Brain microvascular endothelial cell (primary cell): ENCODE measurements at regions not wholly inside any gene's neighbourhood (a gene's known extent, or its start where the extent isn't known, plus 50 kb on each side); places are given as distances from the start of the nearest gene placed in this dataset.

ENCODE experiments used
- DNase-seq: peaks from one replicate; pipeline ENCODE4 v3.0.0-alpha.2; 2020
- H3K27ac ChIP-seq: fragments of 250-450 bp; sonication (Bioruptor Pico); 2 replicates; pipeline ENCODE4 v1.5.1; 2020; ENCODE audit warnings: mild to moderate bottlenecking, moderate library complexity
- H3K27me3 ChIP-seq: fragments of 250-450 bp; sonication (Bioruptor Pico); replicated peaks from 2 replicates; pipeline ENCODE4 v1.5.1; 2020; ENCODE audit warnings: mild to moderate bottlenecking
- H3K36me3 ChIP-seq: fragments of 250-450 bp; sonication (Bioruptor Pico); replicated peaks from 2 replicates; pipeline ENCODE4 v1.5.1; 2020; ENCODE audit warnings: mild to moderate bottlenecking
- H3K4me3 ChIP-seq: 2 replicates; pipeline ENCODE4 v1.5.1; 2011; ENCODE audit warnings: low read depth, mild to moderate bottlenecking, control low read depth, low read length, moderate library complexity
- CTCF ChIP-seq: IDR thresholded peaks from 2 replicates; pipeline ENCODE4 v1.5.1; 2011; ENCODE audit warnings: low read depth, mild to moderate bottlenecking, moderate library complexity, low read length, control low read depth, inconsistent platforms; ENCODE audit errors: missing control alignments
- in situ Hi-C: cut with HindIII; loops from 2 replicates; pipeline ENCODE4 v1.10.0; 2017; ENCODE audit warnings: low sequenced_read_pairs, low pct_ligation_motif_present

GRCh38 chr1:54497338-54497737, 50.7 kb upstream of the ACOT11 start:
- peaks cover 18% of the 10 kb centered on the region for H3K27me3 ChIP-seq
- in situ Hi-C loops, result loop anchor here (25.0 kb wide), 1 partner anchor 210 kb away; no protein-coding TSS in a partner anchor
- no peak overlapping the region for H3K4me3 ChIP-seq
- H3K27ac ChIP-seq, result no peak overlapping the region
- H3K36me3 ChIP-seq, result no peaks in the 10 kb centered on the region
- DNase-seq, result no peak
- no peak for TF ChIP-seq CTCF

GRCh38 chr1:54495954-54496353, 52.1 kb upstream of the ACOT11 start:
- H3K27me3 ChIP-seq, result peaks cover 14% of the 10 kb centered on the region

GRCh38 chr1:54493608-54494007, 54.4 kb upstream of the ACOT11 start:
- peak; percentile 14 for DNase-seq
- in situ Hi-C loops, result loop anchor here (25.0 kb wide), 1 partner anchor 206 kb away; no protein-coding TSS in a partner anchor
- peaks cover 2% of the 10 kb centered on the region for H3K27me3 ChIP-seq

More at GRCh38 chr1:54495954-54496353, 52.1 kb upstream of the ACOT11 start:
- in situ Hi-C loops, result loop anchor here (25.0 kb wide), 1 partner anchor 209 kb away; no protein-coding TSS in a partner anchor
- DNase-seq, result no peak
- Histone ChIP-seq H3K27ac (no peak overlapping the region), H3K36me3 (no peaks in the 10 kb centered on the region), H3K4me3 (no peak overlapping the region)
- TF ChIP-seq CTCF, result no peak

GRCh38 chr1:54490361-54491248, 57.4 kb upstream of the ACOT11 start:
- TF ChIP-seq CTCF, result no peak
- in situ Hi-C loops, result loop anchor here (25.0 kb wide), 1 partner anchor 203 kb away; no protein-coding TSS in a partner anchor
- H3K27ac ChIP-seq, result no peak overlapping the region
- no peak for DNase-seq
- H3K27me3 ChIP-seq, result peaks cover 4% of the 10 kb centered on the region
- H3K36me3 ChIP-seq, result no peaks in the 10 kb centered on the region
- no peak overlapping the region for H3K4me3 ChIP-seq

More at GRCh38 chr1:54493608-54494007, 54.4 kb upstream of the ACOT11 start:
- H3K36me3 ChIP-seq, result no peaks in the 10 kb centered on the region
- H3K4me3 ChIP-seq, result no peak overlapping the region
- H3K27ac ChIP-seq, result no peak overlapping the region
- no peak for TF ChIP-seq CTCF

GRCh38 chr1:54489627-54490250, 58.3 kb upstream of the ACOT11 start:
- H3K36me3 ChIP-seq, result no peaks in the 10 kb centered on the region
- in situ Hi-C loops, result loop anchor here (5.0 to 25.0 kb wide), 2 partner anchors 82 to 202 kb away; partner anchors contain the start of gene SSBP3
- no peak overlapping the region for H3K4me3 ChIP-seq
- TF ChIP-seq CTCF, result no peak
- H3K27me3 ChIP-seq, result peaks cover 4% of the 10 kb centered on the region
- no peak for DNase-seq
- no peak overlapping the region for H3K27ac ChIP-seq
